CD4-positive, CD25-positive, alpha-beta regulatory T cell (primary cell): ENCODE measurements at regions not wholly inside any gene's neighbourhood (a gene's known extent, or its start where the extent isn't known, plus 50 kb on each side); places are given as distances from the start of the nearest gene placed in this dataset.

Experiments used
- ATAC-seq, 2 donors: fragments of 150-1000 bp; cut with Tn5 transposase; one replicate each; pipeline ENCODE4 v1.10.0; 2021; ENCODE audit warnings: low read depth in 2 of 2, moderate number of reproducible peaks in 2 of 2, moderate library complexity in 1 of 2
- DNase-seq, 3 donors: peaks; one replicate each; pipeline versions ENCODE4 v3.0.0 to v3.0.0-alpha.2; 2012 to 2022; ENCODE audit warnings: mixed read lengths in 1 of 3
- H3K27ac ChIP-seq: one replicate; pipeline ENCODE4 v1.7.0; 2013; ENCODE audit warnings: mild to moderate bottlenecking, low read length; ENCODE audit not compliant: insufficient read depth, poor library complexity, severe bottlenecking
- H3K27me3 ChIP-seq: one replicate; pipeline ENCODE4 v1.7.0; 2013; ENCODE audit warnings: low read length; ENCODE audit not compliant: control insufficient read depth, insufficient read depth
- H3K36me3 ChIP-seq: one replicate; pipeline ENCODE4 v1.7.0; 2013; ENCODE audit warnings: mild to moderate bottlenecking, low read length, moderate library complexity; ENCODE audit not compliant: control insufficient read depth, insufficient read depth
- H3K4me1 ChIP-seq: 2 replicates; pipeline ENCODE4 v1.7.0; 2013; ENCODE audit warnings: mild to moderate bottlenecking, low read length; ENCODE audit not compliant: insufficient read depth, control insufficient read depth, poor library complexity, severe bottlenecking
- H3K4me3 ChIP-seq: one replicate; pipeline ENCODE4 v1.7.0; 2013; ENCODE audit warnings: low read depth, mild to moderate bottlenecking, low read length, moderate library complexity
- H3K9me3 ChIP-seq, 2 experiments: 1 replicate in 1 of 2; 2 replicates in 1 of 2; pipeline ENCODE4 v1.7.0; 2013; ENCODE audit warnings: low read length in 2 of 2, mild to moderate bottlenecking in 1 of 2, moderate library complexity in 1 of 2; ENCODE audit not compliant: control insufficient read depth in 2 of 2
- H3K27ac Mint-ChIP-seq, 3 donors: one replicate each; pipeline ENCODE4 v1.8.0; 2020 to 2022; ENCODE audit warnings: mild to moderate bottlenecking in 3 of 3, mixed read lengths in 3 of 3, moderate library complexity in 2 of 3
- H3K27me3 Mint-ChIP-seq: one replicate; pipeline ENCODE4 v1.8.0; 2022; ENCODE audit warnings: mild to moderate bottlenecking, mixed read lengths
- H3K36me3 Mint-ChIP-seq: one replicate; pipeline ENCODE4 v1.8.0; 2020; ENCODE audit warnings: mixed read lengths
- H3K4me1 Mint-ChIP-seq, 4 donors: one replicate each; pipeline ENCODE4 v1.8.0; 2020 to 2022; ENCODE audit warnings: mixed read lengths in 4 of 4, mild to moderate bottlenecking in 1 of 4
- H3K4me3 Mint-ChIP-seq, 4 donors: one replicate each; pipeline ENCODE4 v1.8.0; 2020 to 2022; ENCODE audit warnings: mild to moderate bottlenecking in 4 of 4, mixed read lengths in 4 of 4, moderate library complexity in 3 of 4
- H3K9me3 Mint-ChIP-seq, 7 donors: one replicate each; pipeline ENCODE4 v1.8.0; 2020 to 2022; ENCODE audit warnings: mixed read lengths in 7 of 7, mild to moderate bottlenecking in 3 of 7, moderate library complexity in 2 of 7

GRCh38 chr7:91411060-91411459 lies 146.8 kb downstream of the FZD1 start:
- Mint-ChIP-seq H3K27me3 (no peaks in the 10 kb centered on the region), H3K27ac (no peak overlapping the region), H3K9me3 (peaks cover 0 to 3% (median 0%) of the 10 kb centered on the region in 7 donors), H3K4me3 (no peak overlapping the region), H3K36me3 (no peaks in the 10 kb centered on the region), H3K4me1 (no peaks in the 10 kb centered on the region)
- Histone ChIP-seq H3K36me3 (no peaks in the 10 kb centered on the region), H3K4me3 (no peak overlapping the region), H3K27ac (no peak overlapping the region), H3K9me3 (no peaks in the 10 kb centered on the region), H3K4me1 (no peaks in the 10 kb centered on the region), H3K27me3 (no peaks in the 10 kb centered on the region)
- ATAC-seq (no peak), DNase-seq (no peak)

GRCh38 chr7:91412298-91412697 lies 148.1 kb downstream of the FZD1 start:
- Mint-ChIP-seq H3K4me3 (no peak overlapping the region), H3K36me3 (no peaks in the 10 kb centered on the region), H3K27me3 (no peaks in the 10 kb centered on the region), H3K27ac (no peak overlapping the region), H3K9me3 (peaks cover 0 to 3% (median 0%) of the 10 kb centered on the region in 7 donors), H3K4me1 (no peaks in the 10 kb centered on the region)
- DNase-seq (no peak), ATAC-seq (no peak)
- Histone ChIP-seq H3K4me1 (no peaks in the 10 kb centered on the region), H3K9me3 (no peaks in the 10 kb centered on the region), H3K27ac (no peak overlapping the region), H3K36me3 (no peaks in the 10 kb centered on the region), H3K27me3 (no peaks in the 10 kb centered on the region), H3K4me3 (no peak overlapping the region)

DNA sequence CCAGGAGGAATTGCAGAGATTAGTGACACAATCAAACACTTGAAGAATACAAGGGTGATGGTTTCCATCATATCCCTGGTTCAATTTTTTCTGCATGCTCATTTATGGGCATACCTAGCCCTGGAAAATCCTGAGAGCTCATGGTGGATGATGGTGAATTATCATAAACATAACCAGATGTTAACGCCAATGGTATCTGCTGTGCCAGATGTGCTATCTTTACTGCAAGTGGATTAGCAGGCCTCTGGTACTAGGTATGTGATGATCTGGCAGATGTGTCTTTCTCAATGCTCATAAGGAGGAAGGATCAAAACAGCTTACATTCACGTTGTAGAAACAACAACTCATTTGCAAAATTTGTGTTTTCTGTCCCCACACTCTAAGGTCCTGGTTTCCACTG lies 150.5 kb downstream of the FZD1 start:
- peaks cover 0 to 2% (median 0%) of the 10 kb centered on the region in 7 donors for H3K9me3 Mint-ChIP-seq
- no peaks in the 10 kb centered on the region for H3K4me1 Mint-ChIP-seq
- DNase-seq (no peak), ATAC-seq (no peak)
- H3K27ac ChIP-seq: no peak overlapping the region
- no peaks in the 10 kb centered on the region for H3K9me3 ChIP-seq
- no peak overlapping the region for H3K4me3 ChIP-seq
- H3K27me3 Mint-ChIP-seq: no peaks in the 10 kb centered on the region
- no peaks in the 10 kb centered on the region for H3K36me3 Mint-ChIP-seq
- H3K4me3 Mint-ChIP-seq: no peak overlapping the region
- no peaks in the 10 kb centered on the region for H3K4me1 ChIP-seq
- no peak overlapping the region for H3K27ac Mint-ChIP-seq
- no peaks in the 10 kb centered on the region for H3K27me3 ChIP-seq
- no peaks in the 10 kb centered on the region for H3K36me3 ChIP-seq

DNA sequence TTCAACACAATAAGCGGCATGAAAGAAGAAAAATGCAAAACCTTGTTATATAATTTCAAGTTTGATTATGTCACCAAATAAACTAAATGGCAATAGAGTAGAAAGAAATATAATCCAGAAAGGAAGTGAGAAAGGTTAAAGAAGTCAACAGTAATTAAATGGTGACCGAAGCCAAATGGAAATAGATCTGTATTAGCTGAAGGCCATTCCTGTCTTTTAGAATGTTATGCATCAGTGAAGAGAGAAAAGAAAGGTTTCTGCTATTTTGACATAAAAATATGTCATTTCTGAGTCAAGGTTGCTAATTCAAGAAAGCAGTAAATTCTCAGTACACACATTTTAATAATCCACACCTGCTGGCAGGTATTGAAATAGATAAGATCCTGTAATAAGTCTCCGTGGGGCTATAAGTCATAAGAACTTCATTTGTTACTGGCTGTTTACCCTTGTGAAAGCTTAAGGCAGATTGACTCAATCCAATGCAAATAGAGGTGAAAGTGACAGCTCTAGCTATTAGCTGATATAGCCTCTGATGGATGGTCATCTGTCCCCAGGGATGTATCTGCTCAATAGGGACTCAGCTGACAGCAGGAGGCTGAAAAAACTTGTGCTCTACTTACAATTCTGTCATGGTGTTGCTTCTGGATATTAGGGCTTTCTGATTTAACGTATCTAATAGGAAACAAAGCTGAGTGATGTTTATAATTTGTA lies 152.1 kb downstream of the FZD1 start:
- no peaks in the 10 kb centered on the region for H3K36me3 ChIP-seq
- H3K4me1 ChIP-seq: no peaks in the 10 kb centered on the region
- ATAC-seq: no peak
- H3K27me3 ChIP-seq: no peaks in the 10 kb centered on the region
- Mint-ChIP-seq H3K9me3 (peaks cover 0 to 2% (median 0%) of the 10 kb centered on the region in 7 donors), H3K27ac (no peak overlapping the region), H3K4me3 (no peak overlapping the region), H3K36me3 (no peaks in the 10 kb centered on the region), H3K4me1 (no peaks in the 10 kb centered on the region), H3K27me3 (no peaks in the 10 kb centered on the region)
- no peak overlapping the region for H3K27ac ChIP-seq
- H3K4me3 ChIP-seq: no peak overlapping the region
- DNase-seq: no peak
- no peaks in the 10 kb centered on the region for H3K9me3 ChIP-seq

- Histone ChIP-seq H3K9me3 (no peaks in the 10 kb centered on the region), H3K36me3 (no peaks in the 10 kb centered on the region), H3K27me3 (no peaks in the 10 kb centered on the region), H3K27ac (no peak overlapping the region), H3K4me1 (no peaks in the 10 kb centered on the region), H3K4me3 (no peak overlapping the region)
- Mint-ChIP-seq H3K27me3 (no peaks in the 10 kb centered on the region), H3K4me3 (no peak overlapping the region), H3K4me1 (no peaks in the 10 kb centered on the region), H3K9me3 (no peaks in the 10 kb centered on the region), H3K36me3 (no peaks in the 10 kb centered on the region), H3K27ac (no peak overlapping the region)
- no peak for ATAC-seq
- DNase-seq: no peak
These were observed 156.4 kb downstream of the FZD1 start for GRCh38 chr7:91420606-91421005.

DNA sequence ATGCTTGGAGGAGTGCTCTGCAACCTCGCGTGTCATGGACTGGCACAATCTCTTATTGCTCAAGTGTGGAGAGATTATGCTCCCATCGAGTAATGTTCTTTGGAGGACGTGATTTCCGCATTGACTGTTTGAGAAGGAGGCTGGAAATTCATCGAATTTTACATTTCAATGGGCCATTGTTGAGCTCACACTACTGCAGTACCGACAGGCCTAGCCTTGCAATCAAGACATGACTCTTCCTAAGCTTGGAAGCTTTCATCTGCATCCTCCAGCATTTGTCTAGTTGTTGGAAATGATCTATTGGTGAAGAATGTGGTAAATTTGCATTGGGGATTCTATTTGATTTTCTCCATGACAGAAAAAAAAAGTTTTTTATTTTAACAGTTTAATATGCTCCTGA lies 156.8 kb downstream of the FZD1 start:
- no peaks in the 10 kb centered on the region for H3K36me3 ChIP-seq
- H3K27me3 ChIP-seq: no peaks in the 10 kb centered on the region
- Mint-ChIP-seq H3K36me3 (no peaks in the 10 kb centered on the region), H3K9me3 (no peaks in the 10 kb centered on the region), H3K27ac (no peak overlapping the region), H3K4me3 (no peak overlapping the region), H3K4me1 (no peaks in the 10 kb centered on the region), H3K27me3 (no peaks in the 10 kb centered on the region)
- no peak overlapping the region for H3K4me3 ChIP-seq
- no peaks in the 10 kb centered on the region for H3K9me3 ChIP-seq
- no peaks in the 10 kb centered on the region for H3K4me1 ChIP-seq
- no peak for ATAC-seq
- DNase-seq: no peak
- H3K27ac ChIP-seq: no peak overlapping the region

DNA sequence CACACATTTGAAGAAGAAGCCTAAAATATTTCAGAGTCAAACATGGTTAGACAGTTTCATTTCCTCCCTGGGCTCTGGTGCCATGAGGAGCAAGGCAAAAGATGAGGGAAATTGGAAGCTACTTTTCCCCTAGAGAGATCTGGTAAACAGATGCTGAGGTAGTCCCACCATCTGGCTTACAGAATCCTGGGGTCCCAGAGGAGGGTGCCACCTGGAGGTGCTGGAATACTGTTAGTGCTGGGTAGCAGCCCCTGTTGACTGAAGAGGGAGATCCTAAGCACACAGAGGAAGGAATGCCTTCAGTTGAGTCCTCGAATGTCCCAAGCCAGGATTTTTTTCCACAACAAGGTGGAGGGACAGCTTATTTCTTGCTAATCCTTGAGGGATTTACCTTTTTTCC lies 160.1 kb downstream of the FZD1 start:
- H3K27me3 ChIP-seq: no peaks in the 10 kb centered on the region
- no peak overlapping the region for H3K4me3 ChIP-seq
- no peak overlapping the region for H3K27ac ChIP-seq
- H3K4me1 ChIP-seq: no peaks in the 10 kb centered on the region
- Mint-ChIP-seq H3K4me3 (no peak overlapping the region), H3K9me3 (peaks cover 0 to 4% (median 1%) of the 10 kb centered on the region in 7 donors), H3K27me3 (no peaks in the 10 kb centered on the region), H3K36me3 (no peaks in the 10 kb centered on the region), H3K4me1 (no peaks in the 10 kb centered on the region), H3K27ac (no peak overlapping the region)
- no peaks in the 10 kb centered on the region for H3K9me3 ChIP-seq
- H3K36me3 ChIP-seq: no peaks in the 10 kb centered on the region
- ATAC-seq (no peak), DNase-seq (no peak)

GRCh38 chr7:91425149-91425548 lies 160.9 kb downstream of the FZD1 start:
- Mint-ChIP-seq H3K9me3 (peaks cover 0 to 4% (median 1%) of the 10 kb centered on the region in 7 donors), H3K4me1 (no peaks in the 10 kb centered on the region), H3K27ac (no peak overlapping the region), H3K27me3 (no peaks in the 10 kb centered on the region), H3K4me3 (no peak overlapping the region), H3K36me3 (no peaks in the 10 kb centered on the region)
- Histone ChIP-seq H3K4me1 (no peaks in the 10 kb centered on the region), H3K27me3 (no peaks in the 10 kb centered on the region), H3K9me3 (no peaks in the 10 kb centered on the region), H3K27ac (no peak overlapping the region), H3K36me3 (no peaks in the 10 kb centered on the region), H3K4me3 (no peak overlapping the region)
- ATAC-seq (no peak), DNase-seq (no peak)
